ENCODE measurements at regions not wholly inside any gene's neighbourhood (a gene's known extent, or its start where the extent isn't known, plus 50 kb on each side); places are given as distances from the start of the nearest gene placed in this dataset.

DNA sequence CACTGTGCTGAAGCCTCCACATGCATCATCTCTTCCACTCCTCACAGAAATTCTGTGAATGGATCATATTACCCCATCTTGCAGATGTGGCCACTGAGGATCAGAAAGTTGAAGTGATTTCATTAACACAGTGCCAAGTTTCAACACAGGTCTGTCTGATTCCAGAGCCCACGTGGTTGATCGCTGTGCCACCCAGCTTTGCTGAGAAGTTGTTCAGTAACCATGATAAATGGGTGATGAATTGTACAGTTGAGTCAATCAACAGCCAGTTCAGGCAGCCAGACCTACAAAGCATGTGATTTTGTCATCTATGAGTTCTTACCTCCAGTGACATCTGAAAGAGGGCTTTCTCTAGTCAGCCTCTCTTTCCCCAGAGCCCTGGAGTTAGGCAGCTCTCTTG is 61.8 kb upstream of the GRHL3 start:
- no peak for DNase-seq (ENCODE audit: low read depth)
- no peak overlapping the region for H3K4me3 ChIP-seq (ENCODE audit: low read depth, low read length)
- TF ChIP-seq, protein P1, sequence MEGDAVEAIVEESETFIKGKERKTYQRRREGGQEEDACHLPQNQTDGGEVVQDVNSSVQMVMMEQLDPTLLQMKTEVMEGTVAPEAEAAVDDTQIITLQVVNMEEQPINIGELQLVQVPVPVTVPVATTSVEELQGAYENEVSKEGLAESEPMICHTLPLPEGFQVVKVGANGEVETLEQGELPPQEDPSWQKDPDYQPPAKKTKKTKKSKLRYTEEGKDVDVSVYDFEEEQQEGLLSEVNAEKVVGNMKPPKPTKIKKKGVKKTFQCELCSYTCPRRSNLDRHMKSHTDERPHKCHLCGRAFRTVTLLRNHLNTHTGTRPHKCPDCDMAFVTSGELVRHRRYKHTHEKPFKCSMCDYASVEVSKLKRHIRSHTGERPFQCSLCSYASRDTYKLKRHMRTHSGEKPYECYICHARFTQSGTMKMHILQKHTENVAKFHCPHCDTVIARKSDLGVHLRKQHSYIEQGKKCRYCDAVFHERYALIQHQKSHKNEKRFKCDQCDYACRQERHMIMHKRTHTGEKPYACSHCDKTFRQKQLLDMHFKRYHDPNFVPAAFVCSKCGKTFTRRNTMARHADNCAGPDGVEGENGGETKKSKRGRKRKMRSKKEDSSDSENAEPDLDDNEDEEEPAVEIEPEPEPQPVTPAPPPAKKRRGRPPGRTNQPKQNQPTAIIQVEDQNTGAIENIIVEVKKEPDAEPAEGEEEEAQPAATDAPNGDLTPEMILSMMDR (IDR thresholded peaks at IDR 0.05; ENCODE audit: low read depth, low read length, missing control alignments), result no peak

DNA sequence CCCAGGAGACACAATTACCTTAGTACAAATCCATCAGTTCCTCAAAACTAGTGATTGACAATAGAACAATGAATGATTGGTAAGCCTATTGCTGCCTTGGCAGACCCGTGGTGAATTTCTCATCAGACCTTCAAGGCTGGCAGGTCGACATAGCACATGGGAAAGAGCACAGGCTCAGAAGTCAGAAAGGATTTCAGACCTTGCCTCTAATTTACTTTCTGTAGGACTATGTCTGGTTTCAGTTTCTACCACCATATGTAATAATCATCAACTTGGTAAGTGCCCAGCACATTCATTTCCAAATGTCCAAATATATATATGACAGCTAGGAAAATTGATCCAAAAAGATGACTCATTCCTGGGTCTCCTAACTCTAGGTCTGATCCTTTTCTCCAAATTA is 62.5 kb upstream of the GRHL3 start:
- TF ChIP-seq, protein P1 (IDR thresholded peaks at IDR 0.05; ENCODE audit: low read depth, low read length, missing control alignments), result no peak
- H3K4me3 ChIP-seq (ENCODE audit: low read depth, low read length), result no peak overlapping the region
- no peak for DNase-seq (ENCODE audit: low read depth)

DNA sequence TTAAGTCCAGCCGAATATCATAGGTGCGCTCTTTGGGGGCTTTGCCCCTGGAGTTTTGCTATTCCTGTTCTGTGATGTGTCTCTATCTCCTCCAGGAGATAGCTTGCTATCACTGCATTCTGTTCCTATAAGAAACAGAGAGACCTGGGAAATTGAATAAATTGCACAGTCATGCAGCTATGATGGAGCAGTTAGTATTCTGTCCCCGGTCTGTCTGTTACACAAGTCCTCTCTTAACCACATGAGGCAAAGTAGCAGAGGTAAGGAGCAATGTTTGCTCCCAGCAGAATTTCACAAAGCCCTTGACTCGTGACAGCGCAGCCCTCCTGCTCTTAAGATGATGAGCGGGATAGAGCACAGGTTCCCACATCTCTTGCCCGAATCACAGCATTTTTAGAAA is 63.9 kb upstream of the GRHL3 start:
- TF ChIP-seq, protein P1 (IDR thresholded peaks at IDR 0.05; ENCODE audit: low read depth, low read length, missing control alignments), result no peak
- H3K4me3 ChIP-seq (ENCODE audit: low read depth, low read length), result no peak overlapping the region
- DNase-seq (ENCODE audit: low read depth), result no peak

DNA sequence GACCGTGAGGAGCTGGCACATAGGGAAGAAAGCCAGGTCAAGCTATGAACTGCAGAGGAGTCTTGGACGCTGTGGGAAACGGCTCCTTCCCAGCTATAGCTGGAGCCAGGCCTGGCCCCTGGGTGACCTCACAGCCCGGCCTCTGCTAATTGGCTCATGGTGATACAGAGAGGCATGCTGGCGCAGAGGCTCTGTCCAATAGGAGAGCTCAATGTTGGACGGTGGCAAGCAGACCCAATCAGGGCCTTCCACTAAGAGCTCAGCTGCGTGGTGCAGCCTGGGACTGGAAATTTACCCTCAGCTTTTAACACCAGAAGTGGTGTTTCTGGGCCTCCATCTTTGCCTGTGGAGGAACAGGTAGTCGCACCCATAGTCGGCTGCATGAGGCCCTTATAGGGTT is 64.4 kb upstream of the GRHL3 start:
- DNase-seq (ENCODE audit: low read depth), result no peak
- TF ChIP-seq, protein P1 (IDR thresholded peaks at IDR 0.05; ENCODE audit: low read depth, low read length, missing control alignments), result no peak
- H3K4me3 ChIP-seq (ENCODE audit: low read depth, low read length), result no peak overlapping the region

DNA sequence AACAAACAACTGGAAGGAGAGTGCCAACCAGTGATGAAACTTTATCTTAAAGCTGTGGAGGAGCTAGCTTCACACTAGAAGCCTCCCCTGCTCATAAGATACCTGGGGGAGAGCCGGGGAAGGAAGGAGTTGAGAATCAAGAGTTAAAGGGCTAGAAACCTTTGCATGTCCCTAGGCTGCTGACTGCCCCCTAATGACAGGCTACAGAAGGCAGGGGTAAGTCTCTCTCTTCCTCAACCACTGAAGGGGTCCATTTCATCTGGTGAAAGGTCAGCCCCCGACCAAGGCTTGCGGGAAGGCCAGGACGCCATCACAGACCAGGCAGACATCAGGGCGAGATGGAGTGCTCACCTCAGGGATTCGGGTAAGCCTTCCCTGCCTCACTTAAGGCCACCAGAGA is 65.6 kb upstream of the GRHL3 start:
- no peak overlapping the region for H3K4me3 ChIP-seq (ENCODE audit: low read depth, low read length)
- TF ChIP-seq, protein P1 (IDR thresholded peaks at IDR 0.05; ENCODE audit: low read depth, low read length, missing control alignments), result peak; percentile 47
- no peak for DNase-seq (ENCODE audit: low read depth)

DNA sequence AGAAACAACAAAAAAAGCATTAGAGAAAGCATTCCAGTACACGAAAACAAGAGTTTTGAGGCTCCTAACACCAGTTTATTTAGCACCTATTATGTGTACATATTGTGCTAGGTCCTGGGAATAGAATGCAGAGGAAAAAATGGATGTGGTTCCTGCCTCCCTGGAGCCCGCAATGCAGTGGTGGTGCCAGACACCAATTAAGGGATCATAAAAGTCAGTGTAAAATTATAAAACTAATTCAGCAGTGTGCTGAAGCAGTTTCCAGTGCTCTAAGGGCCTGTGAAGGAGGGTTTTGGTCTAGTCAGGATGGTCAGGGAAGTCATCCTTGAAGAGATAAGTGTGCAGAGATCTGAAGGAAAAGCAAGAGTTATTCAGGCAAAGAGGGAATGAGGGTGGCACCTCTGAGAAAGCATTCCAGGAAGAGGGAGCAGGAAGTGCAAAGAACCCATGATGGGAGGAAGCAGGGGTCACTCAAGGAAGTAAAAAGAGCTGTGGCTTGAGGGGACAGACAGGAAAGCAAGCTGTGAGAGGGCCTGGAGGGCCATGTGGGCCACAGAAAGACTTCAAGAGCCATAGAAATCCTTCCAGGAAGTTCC is 65.2 kb upstream of the IFNLR1 start:
- TF ChIP-seq, protein P1 (IDR thresholded peaks at IDR 0.05; ENCODE audit: low read depth, low read length, missing control alignments), result no peak
- DNase-seq (ENCODE audit: low read depth), result no peak
- H3K4me3 ChIP-seq (ENCODE audit: low read depth, low read length), result no peak overlapping the region

DNA sequence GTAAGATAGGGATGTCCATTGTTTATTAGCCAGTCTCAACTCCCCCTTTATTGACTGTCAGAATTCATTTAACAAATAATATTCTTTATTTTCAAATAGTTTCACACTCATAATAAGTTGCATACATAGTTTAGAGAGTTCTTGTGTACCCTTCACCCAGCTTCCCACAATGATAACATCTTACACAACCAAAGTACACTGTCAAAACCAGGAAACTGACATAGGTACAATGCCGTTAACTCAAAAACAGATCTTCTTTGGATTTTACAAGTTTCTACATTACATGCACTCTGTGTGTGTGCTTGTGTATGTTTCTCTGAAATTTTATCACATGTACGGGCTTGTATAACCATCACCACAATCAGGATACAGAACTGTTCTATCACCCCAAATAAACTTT is 64.4 kb upstream of the IFNLR1 start:
- TF ChIP-seq, protein P1 (IDR thresholded peaks at IDR 0.05; ENCODE audit: low read depth, low read length, missing control alignments), result no peak
- no peak overlapping the region for H3K4me3 ChIP-seq (ENCODE audit: low read depth, low read length)
- no peak for DNase-seq (ENCODE audit: low read depth)
